Fibroblast of lung (primary cell): ENCODE measurements at regions not wholly inside any gene's neighbourhood (a gene's known extent, or its start where the extent isn't known, plus 50 kb on each side); places are given as distances from the start of the nearest gene placed in this dataset.

Experiments
- DNase-seq, 2 donors: peaks; one replicate each; pipeline versions ENCODE4 v3.0.0 to v3.0.0-alpha.2; 2010; ENCODE audit warnings: low read depth in 2 of 2
- H2AFZ ChIP-seq: 2 replicates; pipeline ENCODE4 v1.5.1; 2012; ENCODE audit warnings: low read length, control low read depth, inconsistent platforms
- H3K27ac ChIP-seq: 2 replicates; pipeline ENCODE4 v1.5.1; 2011; ENCODE audit warnings: low read length, control low read depth; ENCODE audit not compliant: insufficient read depth
- H3K27me3 ChIP-seq: 2 replicates; pipeline ENCODE4 v1.5.1; 2011; ENCODE audit warnings: mild to moderate bottlenecking, low read length; ENCODE audit not compliant: control insufficient read depth, insufficient read depth
- H3K36me3 ChIP-seq: 2 replicates; pipeline ENCODE4 v1.5.1; 2011; ENCODE audit warnings: low read length; ENCODE audit not compliant: control insufficient read depth, insufficient read depth
- H3K4me1 ChIP-seq: 2 replicates; pipeline ENCODE4 v1.5.1; 2011; ENCODE audit warnings: low read length; ENCODE audit not compliant: control insufficient read depth, insufficient read depth; ENCODE audit errors: extremely low read depth
- H3K4me2 ChIP-seq: 2 replicates; pipeline ENCODE4 v1.5.1; 2011; ENCODE audit warnings: low read length, control low read depth; ENCODE audit not compliant: insufficient read depth; ENCODE audit errors: extremely low read depth
- H3K4me3 ChIP-seq, 4 experiments: fragments of 200-600 bp in 1 of 4; sonication (generic) in 1 of 4; replicated peaks in 1 of 4; 2 replicates each; pipeline ENCODE4 v1.5.1; 2011 to 2016; ENCODE audit warnings: low read length in 4 of 4, low read depth in 3 of 4, mild to moderate bottlenecking in 3 of 4, control low read depth in 2 of 4, inconsistent platforms in 1 of 4, mixed read lengths in 1 of 4; ENCODE audit not compliant: insufficient read depth in 1 of 4; ENCODE audit errors: control extremely low read depth in 1 of 4
- H3K79me2 ChIP-seq: 2 replicates; pipeline ENCODE4 v1.5.1; 2012; ENCODE audit warnings: mild to moderate bottlenecking, low read length, inconsistent platforms; ENCODE audit not compliant: control insufficient read depth, insufficient read depth
- H3K9ac ChIP-seq: 2 replicates; pipeline ENCODE4 v1.5.1; 2011; ENCODE audit warnings: mild to moderate bottlenecking, low read length, control low read depth; ENCODE audit not compliant: insufficient read depth
- H3K9me3 ChIP-seq: 2 replicates; pipeline ENCODE4 v1.5.1; 2012; ENCODE audit warnings: low read depth, low read length; ENCODE audit not compliant: control insufficient read depth, insufficient read depth
- H4K20me1 ChIP-seq: 2 replicates; pipeline ENCODE4 v1.5.1; 2011; ENCODE audit warnings: low read length; ENCODE audit not compliant: control insufficient read depth, insufficient read depth; ENCODE audit errors: extremely low read depth
- CTCF ChIP-seq, 2 donors: IDR thresholded peaks in 1 of 2; conservative IDR thresholded peaks in 1 of 2; 1 replicate in 1 of 2; 2 replicates in 1 of 2; pipeline ENCODE4 v1.5.1; 2011 to 2012; ENCODE audit warnings: low read length in 2 of 2, control low read depth in 1 of 2, inconsistent platforms in 1 of 2, low read depth in 1 of 2, mild to moderate bottlenecking in 1 of 2
- EZH2 ChIP-seq: IDR thresholded peaks from 2 replicates; pipeline ENCODE4 v1.5.1; 2012; ENCODE audit warnings: low read length, control low read depth, mild to moderate bottlenecking; ENCODE audit errors: missing control alignments

- no peaks in the 10 kb centered on the region for H4K20me1 ChIP-seq
- TF ChIP-seq CTCF (conservative IDR thresholded peaks at IDR 0.05 in 1 of 2, IDR thresholded peaks at IDR 0.05 in 1 of 2; ENCODE audit: low read depth in 1 of 2, low read length in 2 of 2) (no peak), EZH2 (no peak)
- DNase-seq, result no peak
- no peaks in the 10 kb centered on the region for H3K36me3 ChIP-seq
- H2AFZ ChIP-seq, result no peak overlapping the region
- H3K27me3 ChIP-seq, result no peaks in the 10 kb centered on the region
- no peak overlapping the region for H3K9ac ChIP-seq
- no peak overlapping the region for H3K4me2 ChIP-seq
- H3K9me3 ChIP-seq, result no peaks in the 10 kb centered on the region
- H3K4me1 ChIP-seq, result no peaks in the 10 kb centered on the region
- no peaks in the 10 kb centered on the region for H3K79me2 ChIP-seq
- no peak overlapping the region for H3K27ac ChIP-seq
- no peak overlapping the region for H3K4me3 ChIP-seq
Measured at GRCh38 chr4:164313853-164314252, 440.1 kb upstream of the SMIM31 start.

GRCh38 chr4:164318350-164318749 is 435.6 kb upstream of the SMIM31 start:
- no peak for DNase-seq
- Histone ChIP-seq H3K79me2 (no peaks in the 10 kb centered on the region), H3K4me3 (no peak overlapping the region), H3K36me3 (no peaks in the 10 kb centered on the region), H2AFZ (no peak overlapping the region), H3K9me3 (no peaks in the 10 kb centered on the region), H3K9ac (no peak overlapping the region), H4K20me1 (no peaks in the 10 kb centered on the region), H3K27me3 (no peaks in the 10 kb centered on the region), H3K4me1 (no peaks in the 10 kb centered on the region), H3K27ac (no peak overlapping the region), H3K4me2 (no peak overlapping the region)
- TF ChIP-seq EZH2, result no peak
- no peak for TF ChIP-seq CTCF (conservative IDR thresholded peaks at IDR 0.05 in 1 of 2, IDR thresholded peaks at IDR 0.05 in 1 of 2; ENCODE audit: low read depth in 1 of 2, low read length in 2 of 2)

- Histone ChIP-seq H3K4me2 (no peak overlapping the region), H3K4me3 (no peak overlapping the region), H3K27me3 (no peaks in the 10 kb centered on the region), H3K9ac (no peak overlapping the region), H3K9me3 (no peaks in the 10 kb centered on the region), H4K20me1 (no peaks in the 10 kb centered on the region), H2AFZ (no peak overlapping the region), H3K27ac (no peak overlapping the region), H3K4me1 (no peaks in the 10 kb centered on the region), H3K36me3 (no peaks in the 10 kb centered on the region), H3K79me2 (no peaks in the 10 kb centered on the region)
- TF ChIP-seq CTCF (conservative IDR thresholded peaks at IDR 0.05 in 1 of 2, IDR thresholded peaks at IDR 0.05 in 1 of 2; ENCODE audit: low read depth in 1 of 2, low read length in 2 of 2) (no peak), EZH2 (no peak)
- DNase-seq, result no peak
Measured at GRCh38 chr4:164319688-164320087, 434.2 kb upstream of the SMIM31 start.
